GM21737 (cell line): ENCODE measurements at regions not wholly inside any gene's neighbourhood (a gene's known extent, or its start where the extent isn't known, plus 50 kb on each side); places are given as distances from the start of the nearest gene placed in this dataset.
"Not testable (repeated sequence)": the region's sequence is repeated elsewhere in the genome, so short reads cannot be mapped to it uniquely, and the experiment has no call there.

ENCODE experiments used
- ATAC-seq: cut with Tn5 transposase; IDR thresholded peaks from one replicate; pipeline ENCODE4 v1.9.1; 2021; ENCODE audit warnings: mild to moderate bottlenecking, moderate library complexity; ENCODE audit not compliant: unreplicated experiment

DNA sequence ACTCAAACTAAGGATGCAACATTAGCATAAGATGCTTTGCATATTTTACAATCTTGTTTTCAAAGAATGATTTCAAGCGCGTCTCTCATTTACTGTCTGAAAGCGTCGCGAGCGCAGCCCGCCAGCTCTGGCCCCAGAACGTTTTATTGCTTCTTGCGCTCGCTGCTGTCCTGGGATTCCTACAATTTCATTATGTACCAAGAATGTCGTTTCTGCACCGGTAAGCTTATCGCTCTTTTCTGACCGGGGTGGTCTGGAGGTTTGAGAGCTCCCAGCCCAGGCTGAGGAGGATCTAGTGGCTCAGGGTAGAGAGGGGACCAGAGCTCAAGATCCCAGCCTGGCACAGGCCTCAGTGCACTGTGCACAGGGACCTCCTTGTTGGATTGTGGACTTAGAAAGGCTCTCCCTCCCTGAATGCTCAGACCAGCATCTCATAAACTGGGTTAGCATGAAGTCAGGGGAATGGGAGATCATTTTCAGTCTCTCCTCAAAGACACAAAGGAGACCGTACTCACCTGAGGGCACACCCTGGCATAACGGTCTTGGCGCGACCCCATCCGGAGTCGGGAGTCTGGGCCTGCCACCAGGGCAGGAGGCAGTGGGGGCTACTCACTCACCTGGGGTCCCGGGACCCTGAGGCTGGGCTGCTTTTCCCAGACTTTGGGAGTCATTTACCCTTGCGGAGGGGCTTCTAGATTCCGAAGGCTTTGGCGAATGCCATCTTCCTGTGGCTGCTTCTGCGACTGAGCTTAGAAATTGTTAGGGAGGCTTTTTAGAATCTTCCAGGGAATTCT lies 817.4 kb downstream of the BRD1 start:
- ATAC-seq: no peak

DNA sequence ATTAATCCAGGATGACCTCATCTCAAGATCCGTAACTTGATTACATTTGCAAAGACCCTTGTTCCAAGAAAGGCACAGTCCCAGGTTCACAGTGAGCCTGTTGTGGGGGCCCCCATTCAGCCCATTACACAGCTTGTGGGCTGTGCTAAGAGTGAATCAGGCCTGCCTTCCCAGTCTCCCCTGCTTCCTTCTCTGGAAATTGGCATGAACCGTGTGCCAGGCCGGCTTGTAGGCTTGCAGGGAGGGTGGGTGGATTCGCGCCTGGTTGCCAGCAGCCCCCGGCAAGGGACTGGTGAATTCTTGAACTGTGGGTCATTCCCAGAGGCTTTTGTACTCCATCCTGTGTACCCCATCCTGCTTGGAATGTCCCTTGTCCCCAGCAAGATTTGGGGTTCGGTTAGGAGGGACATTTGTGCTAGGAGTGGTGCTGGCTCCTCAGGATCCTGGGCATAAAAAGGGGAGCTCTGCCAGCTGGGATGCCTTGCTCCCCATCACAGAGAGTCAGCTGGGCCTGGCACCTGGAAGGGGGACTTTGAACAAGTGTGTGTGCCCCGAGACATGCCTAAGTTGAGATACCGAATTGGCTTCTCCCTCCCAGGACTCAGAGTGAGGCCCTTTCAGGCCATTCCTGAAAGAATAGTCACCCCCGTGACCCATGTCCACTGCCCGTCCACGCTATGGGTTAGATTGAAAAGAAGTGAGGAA lies 818.2 kb downstream of the BRD1 start:
- no peak for ATAC-seq

DNA sequence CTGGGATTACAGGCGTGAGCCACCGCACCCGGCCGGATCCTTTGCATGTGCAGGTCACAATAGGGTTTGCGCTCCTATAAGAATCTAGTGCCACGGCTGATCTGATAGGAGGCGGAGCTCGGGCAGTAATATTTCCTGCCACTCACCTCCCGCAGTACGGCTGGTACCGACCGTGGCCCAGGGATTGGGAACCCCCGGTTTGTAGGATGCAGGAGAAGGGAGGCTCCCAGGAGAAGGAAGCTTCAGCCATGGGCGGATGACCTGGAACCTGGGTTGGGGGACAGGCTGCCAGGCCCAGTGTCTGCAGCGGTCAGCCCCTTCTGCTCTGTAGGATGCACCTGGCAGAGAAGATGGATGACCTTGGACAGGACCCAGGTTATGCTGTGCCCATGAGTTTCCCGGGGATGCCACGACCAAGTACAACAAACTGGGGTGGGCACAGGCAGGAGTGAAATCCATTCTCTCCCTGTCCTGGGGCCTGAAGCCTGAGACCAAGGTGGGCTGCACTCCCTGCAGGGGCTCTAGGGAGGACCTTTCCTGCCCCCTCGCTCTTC lies 818.9 kb downstream of the BRD1 start:
- ATAC-seq: no peak

DNA sequence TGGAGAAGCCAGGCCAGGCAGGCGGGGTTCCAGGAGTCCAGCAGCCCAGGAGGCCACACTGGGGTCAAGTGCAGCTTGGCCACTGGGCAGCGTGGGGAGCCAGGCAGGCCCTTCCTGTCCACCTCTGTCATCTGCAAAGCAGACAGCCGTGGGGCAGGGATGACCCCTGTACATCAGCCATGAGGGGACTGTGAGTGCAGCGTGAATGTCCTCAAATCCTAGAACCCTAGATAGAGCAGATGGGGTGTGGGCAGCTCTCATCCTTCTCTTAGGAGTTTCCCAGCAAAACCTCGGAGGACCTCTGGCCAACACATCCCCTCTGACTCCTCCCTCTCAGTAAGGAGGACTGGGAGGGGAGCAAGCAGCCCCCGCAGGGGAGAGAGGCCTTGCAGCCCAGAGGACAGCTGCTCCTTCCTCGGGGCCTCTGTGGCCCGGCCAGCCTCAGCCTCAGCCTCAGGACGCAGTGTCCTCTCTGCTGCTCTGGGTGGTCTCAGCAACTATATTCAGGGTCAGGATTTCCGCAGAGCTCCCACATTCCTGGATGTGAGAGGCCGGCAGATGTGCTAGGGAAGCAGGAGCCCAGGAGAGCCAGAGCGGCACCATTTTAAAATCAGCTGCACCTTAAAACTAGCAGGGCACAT lies 820.5 kb downstream of the BRD1 start:
- no peak for ATAC-seq

DNA sequence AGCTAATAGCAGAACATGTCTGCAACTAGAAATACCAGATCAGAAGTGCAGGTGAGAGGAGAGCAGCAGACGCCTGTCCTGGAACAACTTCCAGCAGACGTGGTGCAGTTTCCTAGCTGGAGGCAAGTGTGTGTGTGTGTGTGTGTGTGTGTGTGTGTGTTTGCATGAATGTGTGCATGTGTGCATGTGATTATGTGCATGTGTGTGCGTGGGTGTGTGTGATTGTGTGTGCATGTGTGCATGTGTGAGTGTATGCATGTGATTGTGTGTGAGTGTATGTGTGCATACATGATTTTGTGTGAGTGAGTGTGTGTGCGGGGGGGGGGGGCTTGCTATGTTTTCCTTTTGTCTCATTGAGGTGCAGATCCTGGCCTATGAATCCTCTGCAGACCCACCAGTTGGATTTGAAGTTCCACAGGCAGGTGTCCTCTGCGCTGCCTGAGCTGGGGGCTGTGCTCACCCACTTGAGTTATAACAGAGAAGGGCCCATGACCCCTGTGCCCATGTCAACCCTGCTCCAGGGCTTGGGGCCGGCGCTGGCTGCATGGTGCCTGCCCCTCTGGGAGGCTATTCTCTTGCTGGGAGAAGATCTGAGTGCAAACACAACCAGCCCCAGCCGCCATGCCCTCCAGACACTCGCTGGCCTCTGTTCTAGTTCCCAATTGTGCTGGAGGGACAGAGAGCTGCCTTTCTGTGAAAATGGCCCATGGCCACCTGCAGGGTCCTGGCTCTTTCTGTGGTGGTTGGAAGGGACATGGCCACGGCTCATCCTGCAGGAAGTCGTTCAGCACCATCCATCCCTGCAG lies 821.3 kb downstream of the BRD1 start:
- ATAC-seq: no peak

DNA sequence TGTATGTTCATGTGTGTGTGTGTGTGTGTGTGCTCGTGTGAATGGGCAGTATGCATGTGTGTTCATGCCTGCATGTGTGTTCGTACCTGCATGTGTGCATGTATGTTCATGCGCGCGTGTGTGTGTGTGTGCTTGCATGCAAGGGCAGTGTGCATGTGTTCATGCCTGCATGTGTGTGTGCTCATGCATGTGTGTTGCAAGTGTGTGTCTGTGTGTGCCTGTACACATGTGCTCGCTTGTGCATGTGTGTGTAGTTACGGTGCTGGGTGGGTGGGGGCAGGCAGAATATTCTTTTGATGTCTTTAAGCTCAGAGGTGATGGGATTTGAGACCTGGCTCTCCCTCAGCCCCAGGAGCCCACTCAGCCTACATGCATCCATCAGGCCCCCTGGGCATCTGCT lies 822.1 kb downstream of the BRD1 start:
- no peak for ATAC-seq

DNA sequence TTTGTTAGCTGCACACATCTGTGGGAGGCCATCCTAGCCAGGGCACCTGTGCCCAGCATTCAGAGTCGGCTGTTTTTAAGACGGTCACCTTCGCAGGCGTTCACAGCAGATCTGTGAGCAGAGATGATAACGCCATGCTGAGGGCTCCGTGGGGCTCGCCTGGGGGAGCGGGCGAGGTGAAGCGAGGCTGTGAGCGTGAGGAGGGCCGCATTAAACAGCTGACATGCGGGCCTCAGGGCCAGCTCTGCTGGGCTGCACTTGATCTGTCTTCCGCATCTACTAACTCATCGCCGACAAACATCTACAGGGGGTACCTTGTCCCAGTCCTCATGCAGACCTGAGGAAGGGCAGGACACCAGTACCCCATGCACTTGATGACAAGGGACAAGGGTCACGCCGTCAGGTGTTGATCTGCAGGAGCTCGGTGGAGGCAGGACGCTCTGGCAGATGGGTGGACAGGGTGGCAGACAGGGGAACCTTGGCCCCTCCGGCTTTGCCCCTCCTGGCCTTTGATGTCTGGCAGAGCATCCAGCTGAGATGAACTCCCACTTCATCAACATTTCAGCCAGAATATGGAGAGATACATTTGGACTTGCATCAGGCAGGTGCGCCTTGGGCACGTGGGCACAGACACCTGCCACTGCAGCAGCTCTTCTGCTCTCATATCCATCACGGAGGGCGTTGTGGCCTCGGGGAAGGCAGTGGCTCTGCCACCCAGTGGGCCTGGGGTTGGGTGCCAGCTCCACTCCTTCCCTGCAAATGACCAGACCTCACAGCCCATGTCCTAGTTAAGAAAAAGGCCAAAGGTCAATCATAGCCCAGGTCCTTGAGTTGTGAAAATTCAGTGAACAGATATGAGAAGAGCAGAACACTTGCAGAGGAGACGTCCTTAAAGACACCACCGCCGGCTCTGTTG lies 822.9 kb downstream of the BRD1 start:
- ATAC-seq: no peak

DNA sequence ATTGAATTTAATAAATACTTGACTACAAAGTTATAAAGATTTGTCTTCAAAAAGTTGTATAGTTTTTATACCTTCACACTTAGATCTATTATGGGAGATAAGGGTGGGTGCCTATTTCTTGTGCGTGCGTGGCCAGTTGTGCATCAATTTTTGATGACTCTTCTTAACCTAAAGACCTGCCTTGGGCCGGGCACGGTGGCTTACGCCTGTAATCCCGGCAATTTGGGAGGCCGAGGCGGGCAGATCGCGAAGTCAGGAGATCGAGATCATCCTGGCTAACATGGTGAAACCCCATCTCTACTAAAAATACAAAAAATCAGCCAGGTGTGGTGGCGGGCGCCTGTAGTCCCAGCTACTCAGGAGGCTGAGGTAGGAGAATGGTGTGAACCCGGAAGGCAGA lies 830.1 kb downstream of the BRD1 start:
- not testable (repeated sequence) for ATAC-seq

DNA sequence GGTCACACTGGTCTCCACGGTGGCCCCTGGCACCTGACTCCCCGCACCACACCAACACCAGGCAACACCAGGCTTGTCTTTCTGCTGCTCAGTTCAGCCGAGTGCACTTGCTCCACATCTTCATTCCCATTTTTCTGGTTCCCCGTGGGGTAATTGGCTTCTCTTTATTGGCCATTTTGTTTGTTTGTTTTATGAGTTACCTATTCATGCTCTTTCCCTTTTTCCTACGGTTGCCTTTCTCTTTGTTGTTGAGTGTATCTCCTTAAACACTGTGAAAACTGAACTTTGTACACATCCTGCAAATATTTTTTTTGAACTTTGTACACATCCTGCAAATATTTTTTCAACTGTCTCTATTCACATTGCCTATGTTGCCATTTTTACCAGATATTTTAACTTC lies 834.0 kb downstream of the BRD1 start:
- ATAC-seq: no peak

DNA sequence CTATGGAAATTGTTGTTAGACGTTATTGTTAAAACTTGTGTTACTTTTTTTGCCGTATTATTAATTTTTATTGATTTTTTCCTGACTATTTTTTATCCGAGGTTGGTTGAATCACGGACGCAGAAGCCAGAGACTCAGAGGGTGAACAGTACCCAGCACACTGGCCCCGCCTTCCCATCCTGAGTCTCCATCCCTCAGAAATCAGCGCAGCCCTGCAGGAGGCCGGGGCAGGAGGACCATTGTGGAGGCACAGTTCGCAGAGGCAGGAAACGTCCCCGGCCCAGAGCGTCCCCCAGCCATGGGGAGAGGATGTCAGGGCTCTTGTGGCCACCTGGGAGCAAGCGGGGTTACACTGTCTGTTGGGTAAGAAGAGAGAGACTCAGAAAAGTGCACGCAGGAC lies 843.0 kb downstream of the BRD1 start:
- ATAC-seq: no peak

DNA sequence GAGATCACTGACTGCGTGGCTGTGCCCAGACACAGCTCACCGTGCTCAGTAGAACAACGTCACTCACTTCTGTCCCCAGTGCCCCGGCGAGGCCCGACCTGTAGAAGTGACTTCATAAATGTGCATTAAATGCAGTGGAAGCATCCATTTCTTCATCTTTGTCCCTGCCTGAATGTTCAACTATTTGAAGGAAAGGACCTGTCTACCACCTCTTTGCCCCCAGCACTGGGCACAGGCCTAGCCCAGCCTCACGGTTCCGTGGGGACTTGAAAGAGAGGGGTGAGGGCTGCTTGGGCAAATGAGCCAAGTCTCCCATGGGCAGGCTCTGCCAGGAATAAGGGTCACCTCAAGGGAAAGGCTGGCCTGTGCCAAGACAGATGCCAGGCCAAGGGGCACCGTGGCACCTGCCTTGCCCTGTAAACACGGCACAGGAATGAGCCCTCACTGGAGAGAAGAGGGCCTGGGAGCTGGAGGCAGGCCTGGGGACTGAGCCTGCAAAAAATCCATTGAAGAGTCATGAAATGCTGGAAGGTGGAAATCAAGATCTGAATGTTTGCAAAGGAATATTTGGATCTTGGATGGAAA lies 845.3 kb downstream of the BRD1 start:
- ATAC-seq: no peak

DNA sequence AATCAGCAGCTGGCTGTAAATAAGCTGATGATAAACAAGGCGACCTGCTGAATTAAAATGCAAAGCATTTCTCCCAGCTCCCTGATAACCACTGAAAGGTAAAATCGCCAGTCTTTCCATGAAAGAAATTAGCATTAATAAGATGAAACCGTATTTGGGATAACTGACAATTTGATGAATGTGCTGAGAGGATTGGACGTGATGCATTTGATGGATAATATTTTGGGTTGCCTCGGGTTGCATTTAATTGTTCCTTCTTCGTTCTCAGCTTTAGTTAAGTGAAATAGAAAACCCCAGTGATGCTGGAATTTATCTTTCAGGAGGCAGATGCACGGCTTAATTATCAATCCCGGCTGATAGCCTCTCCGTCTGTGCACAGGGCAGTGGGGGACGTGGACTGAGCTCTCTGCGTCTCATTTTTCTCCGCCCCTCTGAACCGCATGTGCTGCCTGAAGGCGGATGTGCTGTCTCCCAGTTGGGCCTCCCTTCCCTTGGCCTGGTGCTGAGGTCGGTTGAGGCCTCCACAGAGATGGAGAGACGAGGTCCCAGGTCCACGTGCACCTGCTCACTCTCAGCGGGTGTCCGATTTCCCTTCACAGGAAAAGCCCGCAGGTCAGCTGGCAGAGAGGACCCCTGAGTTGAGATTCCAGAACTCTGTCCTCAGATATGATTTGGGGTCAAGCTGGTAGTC lies 846.2 kb downstream of the BRD1 start:
- ATAC-seq: no peak

DNA sequence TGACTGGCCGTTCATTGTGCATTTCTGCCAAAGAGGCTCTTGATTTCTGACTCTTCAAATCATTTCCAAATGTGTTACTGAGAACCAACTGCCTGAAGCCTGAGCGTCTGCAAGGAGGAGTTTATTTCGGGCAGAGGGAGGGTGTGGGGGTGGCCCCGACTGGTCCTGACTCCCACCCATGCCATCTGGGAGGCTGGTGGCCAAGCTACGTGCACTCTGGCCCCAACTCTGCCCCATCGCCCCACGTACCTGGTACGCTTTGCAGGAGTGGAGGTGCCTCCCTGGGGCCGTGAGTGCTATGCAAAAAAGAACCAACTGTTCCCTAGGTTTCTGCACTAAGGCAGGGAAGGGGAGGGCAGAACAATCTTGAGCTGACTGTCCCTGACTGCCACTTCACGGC lies 846.8 kb downstream of the BRD1 start:
- no peak for ATAC-seq

DNA sequence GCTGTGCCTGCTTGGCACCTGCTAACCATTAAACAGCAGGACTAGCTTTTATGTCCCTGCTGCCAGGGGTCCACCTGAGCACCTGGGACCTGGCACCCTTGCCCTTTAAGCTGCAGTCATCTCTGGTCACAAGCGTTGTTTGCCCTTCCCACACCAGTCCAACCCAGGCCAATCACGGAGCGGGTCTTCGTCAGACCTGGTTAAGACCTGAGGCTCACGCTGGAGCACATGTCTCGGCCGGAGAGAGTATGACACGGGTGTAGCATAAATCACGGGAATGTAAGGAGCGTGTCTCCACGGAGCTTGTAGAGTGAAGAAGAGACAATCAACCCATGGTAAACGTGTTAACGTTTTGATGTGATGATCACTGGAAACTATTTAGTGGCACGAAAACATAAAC lies 847.3 kb downstream of the BRD1 start:
- no peak for ATAC-seq

DNA sequence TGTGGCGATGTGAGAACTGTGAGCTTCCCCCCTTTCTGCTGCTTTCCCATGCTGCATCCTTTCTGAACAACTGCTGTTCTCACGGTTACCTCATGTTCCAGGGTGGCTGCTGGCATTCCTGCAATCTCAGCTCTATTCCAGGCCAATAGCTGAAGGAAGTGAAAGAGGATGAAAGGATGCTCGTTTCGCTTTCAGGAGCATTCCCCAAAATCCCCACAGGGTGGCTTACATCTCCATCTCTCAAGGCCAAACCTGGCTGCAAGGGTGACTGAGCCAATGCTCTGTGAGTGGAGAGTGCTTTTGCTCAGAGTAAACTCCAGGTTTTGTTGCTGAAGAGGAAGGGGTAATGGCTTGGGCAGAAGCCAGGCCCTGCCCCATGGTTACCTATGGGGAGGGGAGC lies 848.2 kb downstream of the BRD1 start:
- ATAC-seq: no peak

DNA sequence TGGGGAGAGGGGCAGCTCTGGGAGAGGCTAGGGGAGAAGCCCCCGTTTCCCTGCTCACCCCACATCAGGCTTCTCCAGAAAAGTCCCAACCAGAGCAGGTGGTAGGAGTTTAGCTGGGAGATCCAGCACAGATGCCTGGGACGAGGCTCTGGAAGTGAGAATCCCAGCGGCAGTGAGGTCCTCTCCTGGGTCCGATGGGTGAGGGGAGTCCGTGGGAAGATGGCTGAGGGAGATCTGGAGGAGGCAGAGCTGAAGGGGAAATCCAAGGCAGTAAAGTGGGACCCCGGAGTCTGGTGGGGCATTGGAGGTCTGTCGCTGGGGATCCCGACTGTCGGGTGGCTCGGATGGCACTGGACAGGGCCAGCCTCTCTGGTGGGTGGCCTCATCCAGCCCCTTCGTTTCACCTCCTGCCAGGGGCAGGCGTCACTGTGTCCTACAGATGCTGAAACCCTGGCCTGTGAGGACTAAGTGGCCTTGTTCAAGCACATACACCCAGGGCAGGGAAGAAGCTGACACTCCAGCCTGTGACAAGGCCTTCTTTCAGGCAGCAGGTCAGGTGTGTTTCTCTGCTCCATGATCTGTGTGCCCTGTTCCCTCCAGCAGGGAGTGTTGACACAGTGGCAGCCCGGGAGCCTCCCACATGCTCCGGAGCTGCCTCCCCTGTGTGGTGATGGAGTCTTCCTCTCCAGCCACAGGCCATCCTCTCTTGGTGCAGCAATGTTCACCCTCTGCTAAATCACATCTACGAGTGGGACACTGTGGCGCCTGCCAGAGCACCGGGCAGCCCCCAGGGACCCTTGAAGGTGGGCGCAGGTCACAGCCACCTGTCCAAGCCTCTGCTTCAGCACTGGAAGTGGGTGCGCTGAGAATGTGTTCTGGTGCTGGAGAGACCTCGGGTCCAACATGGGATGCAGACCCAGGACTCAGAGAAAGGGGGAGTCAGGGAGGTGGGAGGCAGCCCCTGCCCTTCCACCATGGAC lies 850.8 kb downstream of the BRD1 start:
- no peak for ATAC-seq

DNA sequence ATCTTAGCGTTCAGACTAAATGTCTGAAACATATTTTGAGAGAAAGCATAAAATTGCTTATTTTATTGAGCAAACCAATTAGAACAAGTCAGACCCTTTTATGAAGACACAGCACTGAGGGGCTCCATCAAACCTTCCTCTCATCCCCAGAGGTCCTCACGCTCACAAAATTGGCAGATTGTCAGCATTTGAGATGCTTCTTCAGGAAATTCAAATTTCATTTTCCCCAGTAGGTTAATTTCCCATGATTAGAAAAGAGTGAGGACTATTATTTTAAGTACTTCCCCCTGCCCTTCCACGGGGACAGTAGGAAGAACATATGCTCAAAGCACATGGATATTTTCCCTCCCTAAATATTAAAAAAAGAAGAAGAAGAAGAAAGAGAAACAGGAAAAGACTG lies 851.8 kb downstream of the BRD1 start:
- no peak for ATAC-seq

DNA sequence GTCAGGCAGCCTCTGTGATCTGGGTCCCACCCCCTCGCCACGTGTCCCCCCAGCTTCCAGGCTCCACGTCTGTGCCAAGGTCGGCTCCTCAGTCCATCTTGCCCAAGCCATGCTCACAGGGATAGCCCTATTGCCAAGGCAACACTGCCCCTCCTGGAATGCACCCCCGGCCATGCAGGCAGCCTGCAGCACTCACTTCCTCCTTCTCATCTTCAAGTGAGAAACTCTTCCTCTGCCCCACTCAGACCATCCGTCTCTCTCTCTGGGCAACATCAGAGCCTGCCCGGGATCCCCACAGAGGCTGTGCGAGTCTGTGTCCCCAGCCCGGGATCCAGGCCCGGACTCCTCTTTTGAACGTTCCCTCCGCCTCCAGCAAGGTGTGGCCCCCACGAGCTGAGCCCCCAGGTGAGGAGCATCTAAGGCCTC lies 852.3 kb downstream of the BRD1 start:
- no peak for ATAC-seq
